ENCODE measurements at regions not wholly inside any gene's neighbourhood (a gene's known extent, or its start where the extent isn't known, plus 50 kb on each side); places are given as distances from the start of the nearest gene placed in this dataset.

DNA sequence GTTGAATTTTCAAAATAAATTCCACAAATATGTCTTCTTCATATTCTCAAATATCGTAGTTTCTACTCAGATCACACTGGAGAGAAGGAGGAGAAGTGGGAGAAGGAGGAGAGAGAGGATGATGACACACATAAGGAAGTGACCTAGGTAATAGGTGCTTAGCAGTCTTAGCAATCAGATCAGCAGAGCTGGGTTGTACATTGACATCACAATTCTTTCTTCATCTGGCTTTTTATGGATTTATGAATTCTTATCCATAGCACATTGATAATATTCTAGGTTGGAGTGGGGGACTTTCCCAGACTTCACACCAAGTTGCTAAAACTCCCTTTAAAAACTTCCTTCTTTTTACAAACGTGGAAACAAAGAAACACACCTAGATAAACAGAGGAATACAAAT is 86.9 kb downstream of the FGF9 start:
- DNase-seq (ENCODE audit: low read depth): no peak

DNA sequence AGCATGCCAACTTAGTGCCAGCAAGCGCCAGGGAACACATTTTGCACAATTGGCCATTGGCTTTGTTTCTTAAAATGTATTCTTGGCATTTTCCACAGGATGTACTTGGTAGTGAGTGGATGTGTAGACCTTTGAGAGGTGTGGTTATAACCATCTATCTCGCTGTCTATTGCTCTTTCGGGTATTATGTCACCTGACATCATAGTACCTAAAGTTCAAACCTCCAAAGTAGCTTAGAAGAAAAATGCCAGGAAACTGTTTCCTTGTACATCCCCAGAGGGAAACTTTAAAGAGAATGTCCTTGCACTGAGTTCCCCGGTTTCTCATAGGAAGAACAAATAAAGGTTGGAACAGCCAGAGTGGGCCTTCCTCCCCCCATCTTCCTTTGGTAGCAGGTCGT is 87.6 kb downstream of the FGF9 start:
- DNase-seq (ENCODE audit: low read depth): no peak

- DNase-seq (ENCODE audit: low read depth): no peak
Observed at GRCh38 chr13:21759463-21759862, 88.6 kb downstream of the FGF9 start.

GRCh38 chr13:21759911-21760310 is 89.0 kb downstream of the FGF9 start:
- DNase-seq (ENCODE audit: low read depth): no peak

DNA sequence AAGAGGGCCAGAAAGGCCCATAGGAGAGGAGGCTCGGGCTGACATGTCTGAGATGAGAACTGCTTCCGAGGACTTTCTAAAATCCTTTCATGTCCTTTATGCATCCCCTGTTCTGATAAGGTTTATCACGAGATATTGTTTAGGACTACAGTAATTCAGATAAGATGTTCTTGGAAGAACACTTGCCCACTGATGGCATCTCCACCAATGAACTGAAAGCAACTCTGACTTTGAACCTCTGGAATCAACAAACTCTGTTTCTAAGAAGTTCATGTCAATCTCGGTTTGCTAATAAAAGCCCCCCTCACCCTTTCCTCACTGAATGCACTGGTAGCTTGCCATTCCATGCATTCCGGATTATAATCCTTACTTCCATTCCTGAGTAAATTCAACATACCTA is 90.9 kb downstream of the FGF9 start:
- no peak for DNase-seq (ENCODE audit: low read depth)

DNA sequence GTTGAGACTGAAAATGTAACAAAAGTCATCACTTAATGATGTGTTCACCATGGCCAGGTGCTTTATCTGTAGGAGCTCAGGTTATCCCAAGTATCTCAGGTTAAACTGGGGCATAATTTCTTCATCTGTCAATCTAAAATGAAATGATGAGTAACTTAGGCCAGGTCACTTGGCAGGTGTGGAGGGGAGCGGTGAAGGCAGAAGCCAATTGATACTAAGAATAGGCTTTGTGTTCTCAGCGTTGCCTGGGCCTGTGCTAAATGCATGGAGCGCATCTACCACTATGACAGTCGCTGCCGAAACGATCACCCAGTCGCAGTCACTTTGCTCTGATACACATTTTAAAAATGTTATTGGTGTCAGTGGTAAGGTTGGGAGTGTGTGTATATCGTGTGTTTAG is 91.6 kb downstream of the FGF9 start:
- DNase-seq (ENCODE audit: low read depth): no peak

- no peak for DNase-seq (ENCODE audit: low read depth)
Observed at GRCh38 chr13:21767032-21767431, 96.2 kb downstream of the FGF9 start.

DNA sequence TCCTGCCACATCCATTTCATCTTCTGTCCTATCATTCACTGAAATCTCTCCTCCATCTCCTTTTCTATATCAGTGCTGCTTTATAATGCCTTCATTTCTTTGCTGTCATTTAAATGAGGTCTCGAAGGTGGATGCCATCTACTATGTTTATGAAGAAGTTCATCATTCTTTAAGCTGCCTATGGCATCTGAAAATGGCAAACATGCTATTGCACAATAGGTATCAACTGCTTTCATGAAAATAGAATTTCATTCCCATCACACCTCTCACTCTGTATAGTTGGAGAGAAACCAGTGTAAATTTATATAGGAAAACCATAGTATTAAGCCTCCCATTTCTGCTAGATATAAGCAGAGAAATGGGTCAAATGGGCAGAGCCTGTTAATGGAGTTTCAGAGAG is 100.2 kb downstream of the FGF9 start:
- no peak for DNase-seq (ENCODE audit: low read depth)

DNA sequence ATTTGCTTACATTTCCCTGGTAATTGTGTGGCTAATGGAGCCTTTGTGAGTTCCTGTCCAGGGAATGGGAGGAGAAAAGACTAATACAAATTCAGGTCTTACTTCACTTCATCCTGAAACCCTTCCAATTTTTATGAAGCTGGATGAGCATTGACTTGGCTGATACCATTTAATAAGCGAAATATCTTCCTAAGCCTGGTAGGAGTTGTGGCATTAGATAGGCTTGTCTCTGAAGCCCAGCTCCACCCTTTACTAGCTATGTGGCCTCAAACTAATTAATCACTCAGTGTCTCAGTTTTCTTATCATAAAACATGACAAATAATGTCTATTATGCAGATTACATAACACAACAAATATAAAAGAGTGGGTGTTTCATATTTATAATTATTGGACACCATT is 106.3 kb downstream of the FGF9 start:
- DNase-seq (ENCODE audit: low read depth): no peak

GRCh38 chr13:21777813-21778212 is 106.9 kb downstream of the FGF9 start:
- no peak for DNase-seq (ENCODE audit: low read depth)

GRCh38 chr13:21782736-21783135 is 111.9 kb downstream of the FGF9 start:
- DNase-seq (ENCODE audit: low read depth): no peak

DNA sequence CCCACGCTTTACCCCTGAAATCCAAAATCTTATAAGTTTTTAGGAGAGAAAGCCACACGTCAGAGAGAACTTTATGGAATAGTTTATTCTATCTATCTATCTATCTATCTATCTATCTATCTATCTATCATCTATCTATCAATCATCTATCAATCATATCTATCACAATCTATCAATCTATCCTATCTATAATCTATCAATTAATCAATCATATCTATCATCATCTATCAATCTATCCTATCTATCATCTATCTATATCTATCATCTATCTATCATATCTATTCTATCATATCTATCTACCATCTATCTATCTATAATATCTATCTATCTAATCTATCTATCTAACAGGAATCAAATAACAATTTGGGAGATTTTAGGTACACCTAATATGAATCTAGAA is 115.1 kb downstream of the FGF9 start:
- no peak for DNase-seq (ENCODE audit: low read depth)

- DNase-seq (ENCODE audit: low read depth): no peak
Observed at GRCh38 chr13:21796066-21796465, 125.2 kb downstream of the FGF9 start.

DNA sequence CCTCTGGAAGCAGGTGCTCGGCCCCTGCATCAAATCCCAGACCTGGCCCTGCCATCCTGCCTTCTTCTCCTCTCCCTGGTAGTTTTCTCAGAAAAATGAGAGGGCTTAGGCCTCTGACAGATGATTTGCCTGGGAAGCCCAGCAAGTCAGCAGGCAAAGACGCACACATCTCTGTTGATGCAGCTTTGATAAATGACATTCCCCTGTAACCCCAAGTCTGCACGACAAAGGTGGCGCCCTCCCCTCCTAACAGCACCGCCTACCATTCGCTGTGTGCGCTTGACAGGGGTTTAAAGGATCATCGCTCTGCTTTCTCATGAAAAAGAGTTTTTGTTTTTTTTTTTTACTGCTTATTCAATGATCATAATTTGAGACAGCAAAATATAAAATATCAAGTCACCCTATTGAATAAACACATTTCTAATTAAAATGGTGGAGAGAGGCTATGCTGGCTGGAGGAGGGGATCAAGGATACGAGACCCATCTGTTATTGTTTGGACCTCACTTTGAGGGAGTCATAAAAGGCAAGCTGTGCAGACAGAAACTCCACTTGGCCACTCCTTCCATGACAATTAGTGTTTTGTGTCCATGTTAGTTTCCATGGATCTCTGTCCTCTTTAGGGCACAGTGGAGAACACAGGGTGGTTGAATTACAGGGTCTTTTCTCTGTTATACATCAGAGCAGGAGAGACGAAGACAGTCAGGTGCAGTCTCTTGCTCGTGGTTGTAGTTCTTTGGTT is 126.1 kb downstream of the FGF9 start:
- no peak for DNase-seq (ENCODE audit: low read depth)

DNA sequence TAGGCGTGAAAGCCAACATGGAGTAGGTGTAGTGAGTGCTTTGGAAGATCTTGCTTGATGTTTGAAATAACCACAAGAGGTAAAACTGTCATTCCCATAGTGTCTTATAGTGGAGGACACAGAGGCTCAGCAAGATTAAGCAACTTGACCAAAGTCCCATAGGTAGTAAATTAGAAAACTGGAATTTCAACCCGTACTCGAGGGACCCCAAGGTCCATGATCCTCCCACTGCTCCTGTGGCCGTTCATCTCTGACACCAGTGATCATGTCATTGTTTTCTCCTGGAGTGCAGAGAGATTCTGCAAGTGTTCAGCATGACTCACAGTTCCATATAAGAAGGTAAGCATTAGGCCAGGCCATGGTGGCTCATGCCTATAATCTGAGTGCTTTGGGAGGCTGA is 126.9 kb downstream of the FGF9 start:
- no peak for DNase-seq (ENCODE audit: low read depth)

DNA sequence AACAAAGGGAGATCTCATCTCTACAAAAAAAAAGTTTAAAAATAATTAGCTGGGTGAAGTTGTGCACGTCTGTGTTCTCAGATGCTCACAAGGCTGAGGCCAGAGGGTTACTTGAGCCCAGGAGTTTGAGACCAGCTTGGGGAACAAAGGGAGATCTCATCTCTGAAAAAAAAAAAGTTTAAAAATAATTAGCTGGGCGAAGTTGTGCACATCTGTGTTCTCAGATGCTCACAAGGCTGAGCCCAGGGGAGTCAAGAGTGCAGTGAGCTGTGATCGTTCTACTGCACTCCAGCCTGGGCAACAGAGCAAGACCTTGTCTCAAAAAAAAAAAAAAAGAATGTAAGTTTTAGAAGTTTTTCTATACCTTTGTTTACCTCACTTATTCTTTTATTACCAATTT is 127.3 kb downstream of the FGF9 start:
- DNase-seq (ENCODE audit: low read depth): no peak

- DNase-seq (ENCODE audit: low read depth): no peak
Observed at GRCh38 chr13:21799671-21800070, 128.8 kb downstream of the FGF9 start.

- DNase-seq (ENCODE audit: low read depth): no peak
Observed at GRCh38 chr13:21800837-21801616, 130.2 kb downstream of the FGF9 start.

DNA sequence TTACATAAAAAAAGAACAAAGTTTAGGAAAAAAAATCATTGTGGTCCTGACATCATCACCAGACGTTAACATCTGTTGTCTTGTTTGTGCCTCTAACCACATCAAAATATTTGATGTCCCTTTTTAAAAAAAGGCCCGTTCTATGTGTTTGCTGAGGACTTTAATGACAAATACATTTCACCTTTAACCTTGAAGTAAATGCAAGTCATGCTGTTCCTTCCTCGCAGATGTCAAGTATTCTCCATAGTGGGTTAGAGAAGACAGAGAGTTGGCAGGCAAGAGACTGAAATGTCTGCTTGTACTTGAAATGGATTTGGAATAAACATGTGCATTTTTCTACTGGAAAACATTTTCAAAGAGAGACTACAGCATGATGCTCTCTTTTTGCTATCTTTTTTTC is 134.9 kb downstream of the FGF9 start:
- no peak for DNase-seq (ENCODE audit: low read depth)

- no peak for DNase-seq (ENCODE audit: low read depth)
Observed at GRCh38 chr13:21812192-21812626, 141.3 kb downstream of the FGF9 start.

DNA sequence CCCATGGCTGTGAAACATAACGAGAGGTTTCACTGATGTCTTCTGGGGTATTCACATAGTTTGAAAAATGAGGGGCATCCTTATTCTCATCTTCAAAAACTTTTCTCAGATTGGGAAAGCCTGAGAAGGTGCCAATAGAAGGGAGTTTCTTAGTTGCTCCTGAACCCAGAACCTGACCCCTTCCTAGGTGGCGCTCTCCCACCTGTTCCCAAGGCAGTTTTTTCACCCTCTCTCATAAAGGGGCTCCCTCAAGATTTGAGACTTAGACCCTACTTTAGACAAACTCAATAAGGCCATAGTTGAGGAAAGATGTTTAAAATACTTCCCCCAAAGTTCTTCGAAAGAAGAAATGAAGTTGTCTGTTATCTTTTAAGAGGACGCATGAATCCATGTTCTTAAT is 142.2 kb downstream of the FGF9 start:
- DNase-seq (ENCODE audit: low read depth): no peak

DNA sequence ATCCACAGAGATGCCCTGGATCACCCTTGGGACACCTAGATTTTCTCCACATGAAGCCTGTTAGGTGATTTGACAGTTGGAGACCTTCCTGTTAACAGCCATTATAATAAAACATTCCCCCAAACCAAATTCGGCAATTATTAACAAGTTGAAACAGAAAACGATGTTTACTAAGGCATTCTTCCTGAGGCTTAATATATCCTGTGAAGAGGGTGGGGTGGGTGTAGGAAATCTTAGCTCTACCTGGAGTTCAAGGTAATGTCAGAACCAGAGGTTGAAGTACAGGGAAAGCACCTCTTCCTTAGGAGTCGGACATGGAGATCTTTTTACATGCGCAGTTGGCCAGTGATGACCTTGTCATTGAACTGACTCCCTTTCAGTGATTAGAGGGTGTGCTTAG is 143.0 kb downstream of the FGF9 start:
- DNase-seq (ENCODE audit: low read depth): no peak

DNA sequence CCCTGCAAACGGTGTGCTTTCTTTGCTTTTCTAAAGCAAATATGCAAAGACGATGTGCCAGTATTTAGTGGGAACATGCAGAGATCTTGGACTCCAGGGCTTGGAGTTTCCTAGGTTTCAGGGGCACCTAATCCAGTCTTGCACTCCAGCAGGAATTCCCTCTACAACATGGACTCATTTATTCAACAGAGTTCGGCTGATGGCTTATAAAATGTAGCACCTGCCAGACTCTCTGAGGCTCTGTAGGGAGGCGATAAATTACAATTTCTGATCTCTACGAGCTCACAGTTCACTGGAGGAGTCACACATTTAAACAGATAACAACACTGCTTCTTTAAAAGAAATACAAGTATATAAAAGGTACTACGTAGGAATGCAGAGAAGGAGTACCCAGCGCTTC is 143.7 kb downstream of the FGF9 start:
- DNase-seq (ENCODE audit: low read depth): no peak

DNA sequence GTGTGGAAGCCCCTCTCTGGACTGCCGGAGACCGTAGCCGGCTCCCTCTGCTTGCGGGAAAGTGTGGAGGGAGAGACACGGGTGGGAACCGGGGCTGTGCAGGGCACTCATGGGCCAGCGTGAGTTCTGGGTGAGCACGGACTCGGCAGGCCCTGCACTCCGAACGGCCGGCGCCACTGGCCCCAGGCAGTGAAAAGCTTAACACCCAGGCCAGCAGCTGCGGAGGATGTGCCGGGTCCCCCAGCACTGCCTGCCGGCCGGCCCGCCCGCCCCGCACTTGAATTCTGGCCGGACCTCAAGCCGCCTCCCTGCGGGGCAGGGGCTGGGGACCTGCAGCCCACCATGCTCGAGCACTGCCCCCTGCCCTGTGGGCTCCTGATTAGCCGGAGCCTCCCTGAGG is 147.0 kb downstream of the FGF9 start:
- DNase-seq (ENCODE audit: low read depth): no peak
